ENCODE measurements at regions not wholly inside any gene's neighbourhood (a gene's known extent, or its start where the extent isn't known, plus 50 kb on each side); places are given as distances from the start of the nearest gene placed in this dataset.

GRCh38 chr15:31551323-31551722 is 224.7 kb downstream of the KLF13 start:
- TF ChIP-seq, protein P1, sequence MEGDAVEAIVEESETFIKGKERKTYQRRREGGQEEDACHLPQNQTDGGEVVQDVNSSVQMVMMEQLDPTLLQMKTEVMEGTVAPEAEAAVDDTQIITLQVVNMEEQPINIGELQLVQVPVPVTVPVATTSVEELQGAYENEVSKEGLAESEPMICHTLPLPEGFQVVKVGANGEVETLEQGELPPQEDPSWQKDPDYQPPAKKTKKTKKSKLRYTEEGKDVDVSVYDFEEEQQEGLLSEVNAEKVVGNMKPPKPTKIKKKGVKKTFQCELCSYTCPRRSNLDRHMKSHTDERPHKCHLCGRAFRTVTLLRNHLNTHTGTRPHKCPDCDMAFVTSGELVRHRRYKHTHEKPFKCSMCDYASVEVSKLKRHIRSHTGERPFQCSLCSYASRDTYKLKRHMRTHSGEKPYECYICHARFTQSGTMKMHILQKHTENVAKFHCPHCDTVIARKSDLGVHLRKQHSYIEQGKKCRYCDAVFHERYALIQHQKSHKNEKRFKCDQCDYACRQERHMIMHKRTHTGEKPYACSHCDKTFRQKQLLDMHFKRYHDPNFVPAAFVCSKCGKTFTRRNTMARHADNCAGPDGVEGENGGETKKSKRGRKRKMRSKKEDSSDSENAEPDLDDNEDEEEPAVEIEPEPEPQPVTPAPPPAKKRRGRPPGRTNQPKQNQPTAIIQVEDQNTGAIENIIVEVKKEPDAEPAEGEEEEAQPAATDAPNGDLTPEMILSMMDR (IDR thresholded peaks at IDR 0.05), result no peak
- no peak for TF ChIP-seq POLR2AphosphoS5 (IDR thresholded peaks at IDR 0.05)
- TF ChIP-seq POLR2A (IDR thresholded peaks at IDR 0.05), result no peak

Data from prostate gland (tissue), 2 donors.